ENCODE measurements at regions not wholly inside any gene's neighbourhood (a gene's known extent, or its start where the extent isn't known, plus 50 kb on each side); places are given as distances from the start of the nearest gene placed in this dataset.

DNA sequence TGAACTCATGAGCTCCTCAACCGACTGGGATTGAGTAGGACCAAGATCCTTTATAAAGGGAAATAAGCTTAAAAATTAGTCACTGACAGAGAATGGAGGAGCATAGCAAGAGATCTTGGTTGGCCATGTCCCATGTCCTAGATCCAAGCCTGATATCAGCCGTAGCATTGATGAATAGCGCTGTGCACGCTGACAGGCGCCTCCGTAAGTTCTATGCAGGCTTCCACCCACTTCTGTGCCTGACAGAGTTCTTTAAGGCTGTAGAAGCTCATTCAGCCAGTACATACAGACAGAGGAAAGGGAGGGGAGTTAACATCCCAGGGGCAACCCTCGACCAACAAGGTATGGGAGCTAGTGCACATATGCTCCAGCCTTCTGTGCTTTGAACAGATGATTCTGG, 251.7 kb upstream of the TBC1D5 start:
- TF ChIP-seq, protein P1, sequence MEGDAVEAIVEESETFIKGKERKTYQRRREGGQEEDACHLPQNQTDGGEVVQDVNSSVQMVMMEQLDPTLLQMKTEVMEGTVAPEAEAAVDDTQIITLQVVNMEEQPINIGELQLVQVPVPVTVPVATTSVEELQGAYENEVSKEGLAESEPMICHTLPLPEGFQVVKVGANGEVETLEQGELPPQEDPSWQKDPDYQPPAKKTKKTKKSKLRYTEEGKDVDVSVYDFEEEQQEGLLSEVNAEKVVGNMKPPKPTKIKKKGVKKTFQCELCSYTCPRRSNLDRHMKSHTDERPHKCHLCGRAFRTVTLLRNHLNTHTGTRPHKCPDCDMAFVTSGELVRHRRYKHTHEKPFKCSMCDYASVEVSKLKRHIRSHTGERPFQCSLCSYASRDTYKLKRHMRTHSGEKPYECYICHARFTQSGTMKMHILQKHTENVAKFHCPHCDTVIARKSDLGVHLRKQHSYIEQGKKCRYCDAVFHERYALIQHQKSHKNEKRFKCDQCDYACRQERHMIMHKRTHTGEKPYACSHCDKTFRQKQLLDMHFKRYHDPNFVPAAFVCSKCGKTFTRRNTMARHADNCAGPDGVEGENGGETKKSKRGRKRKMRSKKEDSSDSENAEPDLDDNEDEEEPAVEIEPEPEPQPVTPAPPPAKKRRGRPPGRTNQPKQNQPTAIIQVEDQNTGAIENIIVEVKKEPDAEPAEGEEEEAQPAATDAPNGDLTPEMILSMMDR (IDR thresholded peaks at IDR 0.05), result no peak
- TF ChIP-seq POLR2A (IDR thresholded peaks at IDR 0.05), result no peak
- no peak for TF ChIP-seq POLR2AphosphoS5 (IDR thresholded peaks at IDR 0.05)

Measured in suprapubic skin (tissue), 4 donors.